GM19351 (cell line): ENCODE measurements at regions not wholly inside any gene's neighbourhood (a gene's known extent, or its start where the extent isn't known, plus 50 kb on each side); places are given as distances from the start of the nearest gene placed in this dataset.
"Not testable (repeated sequence)": the region's sequence is repeated elsewhere in the genome, so short reads cannot be mapped to it uniquely, and the experiment has no call there.

Experiments
- ATAC-seq: cut with Tn5 transposase; IDR thresholded peaks from one replicate; pipeline ENCODE4 v1.9.1; 2021; ENCODE audit warnings: mild to moderate bottlenecking, moderate library complexity; ENCODE audit not compliant: unreplicated experiment

- no peak for ATAC-seq
Measured at GRCh38 chr10:117781216-117781831, 238.8 kb downstream of the EMX2 start.

GRCh38 chr10:117782276-117782675 is 239.7 kb downstream of the EMX2 start:
- no peak for ATAC-seq

- no peak for ATAC-seq
Measured at GRCh38 chr10:117783698-117784395, 241.3 kb downstream of the EMX2 start.

GRCh38 chr10:117784776-117785175 is 242.2 kb downstream of the EMX2 start:
- ATAC-seq: no peak

- no peak for ATAC-seq
Measured at GRCh38 chr10:117788911-117789310, 246.4 kb downstream of the EMX2 start.

- ATAC-seq: no peak
Measured at GRCh38 chr10:117790179-117790578, 247.6 kb downstream of the EMX2 start.

- no peak for ATAC-seq
Measured at GRCh38 chr10:117790621-117791020, 248.1 kb downstream of the EMX2 start.

- no peak for ATAC-seq
Measured at GRCh38 chr10:117792214-117792613, 249.7 kb downstream of the EMX2 start.

GRCh38 chr10:117796130-117796745 is 250.5 kb downstream of the RAB11FIP2 start:
- no peak for ATAC-seq

GRCh38 chr10:117797296-117797695 is 249.4 kb downstream of the RAB11FIP2 start:
- no peak for ATAC-seq

GRCh38 chr10:117801691-117802090 is 245.1 kb downstream of the RAB11FIP2 start:
- no peak for ATAC-seq

GRCh38 chr10:117804470-117805011 is 242.2 kb downstream of the RAB11FIP2 start:
- no peak for ATAC-seq

GRCh38 chr10:117805139-117805538 is 241.6 kb downstream of the RAB11FIP2 start:
- ATAC-seq: no peak

- no peak for ATAC-seq
Measured at GRCh38 chr10:117807441-117807840, 239.3 kb downstream of the RAB11FIP2 start.

- ATAC-seq: not testable (repeated sequence)
Measured at GRCh38 chr10:117815816-117816215, 230.9 kb downstream of the RAB11FIP2 start.

GRCh38 chr10:117817116-117817515 is 229.6 kb downstream of the RAB11FIP2 start:
- ATAC-seq: no peak

- no peak for ATAC-seq
Measured at GRCh38 chr10:117818721-117819120, 228.0 kb downstream of the RAB11FIP2 start.

GRCh38 chr10:117819304-117819703 is 227.4 kb downstream of the RAB11FIP2 start:
- ATAC-seq: no peak

GRCh38 chr10:117823980-117824379 is 222.8 kb downstream of the RAB11FIP2 start:
- ATAC-seq: no peak

- ATAC-seq: no peak
Measured at GRCh38 chr10:117830205-117830604, 216.5 kb downstream of the RAB11FIP2 start.

- no peak for ATAC-seq
Measured at GRCh38 chr10:117830787-117831212, 215.9 kb downstream of the RAB11FIP2 start.
